Panc1 (cell line): ENCODE measurements at regions not wholly inside any gene's neighbourhood (a gene's known extent, or its start where the extent isn't known, plus 50 kb on each side); places are given as distances from the start of the nearest gene placed in this dataset.

Source experiments
- ATAC-seq: fragments of 200-7000 bp; cut with Tn5 transposase; 2 replicates; pipeline ENCODE4 v1.9.1; 2020; ENCODE audit warnings: mild to moderate bottlenecking, moderate library complexity
- BruUV-seq: library from RNA; stranded (reverse); fragments of 400-500 nt; replicated peaks from 2 replicates; lab custom pipeline; 2021; lab: Mats Ljungman, UMichigan
- CTCF ChIA-PET: fragments of 300-600 bp; sonication (Branson Sonifier 250); formaldehyde crosslinking; loops from one replicate; lab custom pipeline; 2022; ENCODE audit warnings: antibody characterized with exemption; lab: Charles Lee
- POLR2A ChIA-PET: fragments of 300-600 bp; sonication (Branson Sonifier 250); formaldehyde crosslinking; loops from one replicate; lab custom pipeline; 2022; ENCODE audit warnings: antibody characterized with exemption; lab: Charles Lee
- DNase-seq: peaks from one replicate; pipeline ENCODE4 v3.0.0-alpha.2; 2010; ENCODE audit warnings: low read depth, low spot score
- H3K27ac ChIP-seq: 2 replicates; pipeline ENCODE4 v1.5.1; 2011; ENCODE audit warnings: mild to moderate bottlenecking, low read length, inconsistent platforms
- H3K27me3 ChIP-seq: fragments of 200-500 bp; sonication (Bioruptor generic); 2 replicates; pipeline ENCODE4 v1.6.0; 2014; ENCODE audit warnings: low read length, inconsistent platforms; ENCODE audit not compliant: control insufficient read depth, insufficient read depth
- H3K36me3 ChIP-seq: fragments of 200-500 bp; sonication (Bioruptor generic); 2 replicates; pipeline ENCODE4 v1.5.1; 2014; ENCODE audit warnings: inconsistent platforms, mild to moderate bottlenecking, low read length, moderate library complexity; ENCODE audit not compliant: control insufficient read depth, insufficient read depth
- H3K4me1 ChIP-seq: 2 replicates; pipeline ENCODE4 v1.5.1; 2011; ENCODE audit warnings: inconsistent platforms, mild to moderate bottlenecking, low read length, moderate library complexity; ENCODE audit not compliant: control insufficient read depth, insufficient read depth
- H3K4me3 ChIP-seq, 2 experiments: 2 replicates each; pipeline ENCODE4 v1.5.1; 2011 to 2012; ENCODE audit warnings: low read depth in 2 of 2, low read length in 2 of 2, mild to moderate bottlenecking in 2 of 2, inconsistent platforms in 1 of 2, moderate library complexity in 1 of 2
- H3K9me3 ChIP-seq: fragments of 200-500 bp; sonication (Bioruptor generic); 2 replicates; pipeline ENCODE4 v1.5.1; 2014; ENCODE audit warnings: low read depth, mild to moderate bottlenecking, inconsistent platforms, low read length, moderate library complexity; ENCODE audit not compliant: control insufficient read depth, insufficient read depth
- CTCF ChIP-seq: fragments of 450-650 bp; IDR thresholded peaks from 2 replicates; pipeline ENCODE4 v1.5.1; 2017; ENCODE audit warnings: mild to moderate bottlenecking
- POLR2AphosphoS5 ChIP-seq: IDR thresholded peaks from 2 replicates; pipeline ENCODE4 v1.6.1; 2012; ENCODE audit warnings: mild to moderate bottlenecking, low read depth, low read length, moderate library complexity
- REST ChIP-seq, 2 experiments: IDR thresholded peaks; 2 replicates each; pipeline ENCODE4 v1.6.1; 2011 to 2012; ENCODE audit warnings: low read depth in 2 of 2, control low read depth in 1 of 2, low read length in 1 of 2, mild to moderate bottlenecking in 1 of 2, moderate library complexity in 1 of 2; ENCODE audit not compliant: insufficient read depth in 1 of 2
- SIN3A ChIP-seq: IDR thresholded peaks from 2 replicates; pipeline ENCODE4 v1.6.1; 2012; ENCODE audit warnings: low read depth, mild to moderate bottlenecking, low read length, moderate library complexity, borderline replicate concordance; ENCODE audit not compliant: insufficient read depth
- TCF7L2 ChIP-seq: IDR thresholded peaks from 2 replicates; pipeline ENCODE4 v1.6.1; 2011; ENCODE audit warnings: mild to moderate bottlenecking, low read depth, low read length, inconsistent platforms
- in situ Hi-C: cut with HindIII; loops from 2 replicates; pipeline ENCODE4 v1.10.0; 2016; ENCODE audit warnings: low sequenced_read_pairs, low pct_unique_long_range_greater_than_20kb
- intact Hi-C: fragments of 100-400 bp; cut with micrococcal nuclease; formaldehyde crosslinking; loops from one replicate; pipeline ENCODE4 v1.10.0; 2022; ENCODE audit not compliant: unreplicated experiment

- ChIA-PET CTCF (no interaction called here), POLR2A (no interaction called here)
- in situ Hi-C loops: no loop called here
- BruUV-seq: no TSS peak
- no peak for DNase-seq
- no peak overlapping the region for H3K4me3 ChIP-seq
- no peak overlapping the region for H3K27ac ChIP-seq
- no peaks in the 10 kb centered on the region for H3K36me3 ChIP-seq
- no peak for TF ChIP-seq CTCF
- no peak for TF ChIP-seq POLR2AphosphoS5
- TF ChIP-seq REST (IDR thresholded peaks at IDR 0.05; ENCODE audit: insufficient read depth in 1 of 2, low read depth in 2 of 2, low read length in 1 of 2): no peak
- TF ChIP-seq TCF7L2: no peak
- no peak for TF ChIP-seq SIN3A
- H3K9me3 ChIP-seq: no peaks in the 10 kb centered on the region
- no peaks in the 10 kb centered on the region; the same call in 1 of the 2 replicates for H3K27me3 ChIP-seq
- no peaks in the 10 kb centered on the region for H3K4me1 ChIP-seq
- ATAC-seq: no peak
- intact Hi-C loops: no loop called here
These were observed 217.7 kb downstream of the MN1 start for GRCh38 chr22:27583856-27584255.

- H3K9me3 ChIP-seq: no peaks in the 10 kb centered on the region
- TF ChIP-seq REST (IDR thresholded peaks at IDR 0.05; ENCODE audit: insufficient read depth in 1 of 2, low read depth in 2 of 2, low read length in 1 of 2) (no peak), CTCF (no peak), POLR2AphosphoS5 (no peak), SIN3A (no peak), TCF7L2 (no peak)
- ATAC-seq (no peak), DNase-seq (no peak)
- POLR2A ChIA-PET: no interaction called here
- no peaks in the 10 kb centered on the region for H3K4me1 ChIP-seq
- no TSS peak for BruUV-seq
- CTCF ChIA-PET: no interaction called here
- no peaks in the 10 kb centered on the region; the same call in 1 of the 2 replicates for H3K27me3 ChIP-seq
- H3K27ac ChIP-seq: no peak overlapping the region
- in situ Hi-C loops (no loop called here), intact Hi-C loops (no loop called here)
- H3K36me3 ChIP-seq: no peaks in the 10 kb centered on the region
- no peak overlapping the region for H3K4me3 ChIP-seq
These were observed 216.4 kb downstream of the MN1 start for GRCh38 chr22:27585141-27585540.
